Posterior vena cava (tissue), 2 donors: ENCODE measurements at regions not wholly inside any gene's neighbourhood (a gene's known extent, or its start where the extent isn't known, plus 50 kb on each side); places are given as distances from the start of the nearest gene placed in this dataset.
"Not testable (repeated sequence)": the region's sequence is repeated elsewhere in the genome, so short reads cannot be mapped to it uniquely, and the experiment has no call there.

Source experiments
- DNase-seq: peaks from one replicate; pipeline ENCODE4 v3.0.0-alpha.2; 2020; ENCODE audit warnings: low spot score
- intact Hi-C, 2 donors: fragments of 100-400 bp; cut with DNase I; formaldehyde crosslinking; loops; one replicate each; pipeline versions ENCODE4 v1.14.1 to v1.14.2; 2022 to 2023
- donor health status: DM: yes; HTN: yes; CAD: no.
- donor health status: DM: yes; HTN: yes; CAD: no.

DNA sequence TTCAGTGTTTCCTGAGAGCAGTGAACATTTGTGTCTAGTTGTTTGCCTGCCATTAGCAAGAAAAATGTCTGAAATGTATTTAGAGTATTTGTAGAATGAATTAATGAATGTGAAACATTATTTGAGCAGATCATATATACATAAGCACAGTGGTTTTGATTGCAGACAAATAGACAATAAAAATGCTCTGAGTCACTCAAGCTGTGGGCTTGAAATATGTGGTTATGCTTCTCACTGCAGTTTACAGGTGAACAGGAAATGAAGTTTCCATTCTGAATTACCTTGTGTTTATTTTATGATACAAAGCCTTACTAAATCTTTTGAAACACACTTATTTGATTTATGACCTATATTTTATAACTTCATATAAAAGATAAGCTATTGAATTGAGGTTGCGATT is 827.7 kb downstream of the TMTC2 start:
- intact Hi-C loops = no loop called here
- no peak for DNase-seq

DNA sequence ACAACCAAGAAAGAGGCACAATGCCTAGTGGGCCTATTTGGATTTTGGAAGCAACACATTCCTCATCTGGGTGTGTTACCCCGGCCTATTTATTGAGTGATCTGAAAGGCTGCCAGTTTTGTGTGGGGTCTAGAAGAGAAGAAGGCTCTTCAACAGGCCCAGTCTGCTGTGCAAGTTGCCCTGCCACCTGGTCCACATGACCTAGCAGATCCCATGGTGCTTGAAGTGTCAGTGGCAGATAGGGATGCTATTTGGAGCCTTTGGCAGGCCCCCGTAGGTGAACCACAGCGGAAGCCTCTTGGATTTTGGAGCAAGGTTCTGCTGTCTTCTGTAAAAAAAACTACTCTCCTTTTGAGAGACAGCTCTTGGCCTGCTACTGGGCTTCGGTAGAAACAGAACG is 820.1 kb downstream of the TMTC2 start:
- no peak for DNase-seq
- intact Hi-C loops = no loop called here

DNA sequence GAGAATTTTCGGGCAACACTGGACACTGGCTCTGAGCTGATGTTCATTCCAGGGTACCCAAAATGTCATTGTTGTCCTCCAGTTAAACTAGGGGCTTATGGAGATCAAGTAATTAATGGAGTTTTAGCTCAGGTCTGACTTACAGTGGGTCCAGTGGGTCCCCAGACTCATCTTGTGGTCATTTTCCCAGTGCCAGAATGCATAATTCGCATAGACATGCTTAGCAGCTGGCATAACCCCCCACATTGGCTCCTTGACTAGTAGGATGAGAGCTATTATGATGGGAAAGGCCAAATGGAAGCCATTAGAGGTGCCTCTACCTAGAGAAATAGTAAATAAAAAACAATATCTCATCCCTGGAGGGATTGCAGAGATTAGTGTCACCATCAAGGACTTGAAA is 818.9 kb downstream of the TMTC2 start:
- no peak for DNase-seq
- intact Hi-C loops = no loop called here

DNA sequence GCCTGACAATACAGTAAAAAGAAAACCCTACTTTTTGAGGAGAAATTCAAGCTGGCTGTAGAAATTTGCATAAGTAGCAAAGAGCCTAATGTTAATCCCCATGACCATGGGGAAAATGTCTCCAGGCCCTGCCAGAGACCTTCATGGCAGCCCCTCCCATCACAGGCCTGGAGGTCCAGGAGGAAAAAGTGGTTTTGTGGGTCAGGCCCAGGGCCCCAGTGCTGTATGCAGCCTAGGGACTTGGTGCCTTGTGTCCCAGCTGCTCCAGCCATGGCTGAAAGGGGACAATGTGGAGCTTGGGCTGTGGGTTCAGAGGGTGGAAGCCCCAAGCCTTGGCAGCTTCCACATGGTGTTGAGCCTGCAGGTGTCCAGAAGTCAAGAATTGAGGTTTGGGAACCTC is 813.2 kb downstream of the TMTC2 start:
- intact Hi-C loops = not testable (repeated sequence)

DNA sequence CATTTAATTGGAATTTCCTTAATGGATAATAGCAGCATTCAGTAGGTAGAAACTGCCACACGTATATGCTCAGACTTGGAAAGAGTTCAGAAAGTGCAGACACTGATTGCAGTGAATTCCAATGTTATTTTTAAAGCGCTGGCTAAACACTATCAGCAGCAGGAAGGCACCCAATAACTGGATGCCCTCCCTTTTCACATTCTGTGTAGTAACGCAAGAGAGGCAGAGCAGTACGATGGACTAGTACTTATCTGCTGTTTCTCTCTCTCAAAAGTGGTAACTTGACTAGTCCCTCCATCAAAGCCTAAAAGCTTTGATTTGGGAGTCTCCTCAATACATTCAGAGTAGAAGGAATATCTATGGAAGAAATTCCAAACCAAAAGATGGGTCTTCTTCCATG is 791.0 kb downstream of the TMTC2 start:
- no peak for DNase-seq
- intact Hi-C loops = no loop called here

More for the DNA sequence above, 813.2 kb downstream of the TMTC2 start:
- not testable (repeated sequence) for DNase-seq

DNA sequence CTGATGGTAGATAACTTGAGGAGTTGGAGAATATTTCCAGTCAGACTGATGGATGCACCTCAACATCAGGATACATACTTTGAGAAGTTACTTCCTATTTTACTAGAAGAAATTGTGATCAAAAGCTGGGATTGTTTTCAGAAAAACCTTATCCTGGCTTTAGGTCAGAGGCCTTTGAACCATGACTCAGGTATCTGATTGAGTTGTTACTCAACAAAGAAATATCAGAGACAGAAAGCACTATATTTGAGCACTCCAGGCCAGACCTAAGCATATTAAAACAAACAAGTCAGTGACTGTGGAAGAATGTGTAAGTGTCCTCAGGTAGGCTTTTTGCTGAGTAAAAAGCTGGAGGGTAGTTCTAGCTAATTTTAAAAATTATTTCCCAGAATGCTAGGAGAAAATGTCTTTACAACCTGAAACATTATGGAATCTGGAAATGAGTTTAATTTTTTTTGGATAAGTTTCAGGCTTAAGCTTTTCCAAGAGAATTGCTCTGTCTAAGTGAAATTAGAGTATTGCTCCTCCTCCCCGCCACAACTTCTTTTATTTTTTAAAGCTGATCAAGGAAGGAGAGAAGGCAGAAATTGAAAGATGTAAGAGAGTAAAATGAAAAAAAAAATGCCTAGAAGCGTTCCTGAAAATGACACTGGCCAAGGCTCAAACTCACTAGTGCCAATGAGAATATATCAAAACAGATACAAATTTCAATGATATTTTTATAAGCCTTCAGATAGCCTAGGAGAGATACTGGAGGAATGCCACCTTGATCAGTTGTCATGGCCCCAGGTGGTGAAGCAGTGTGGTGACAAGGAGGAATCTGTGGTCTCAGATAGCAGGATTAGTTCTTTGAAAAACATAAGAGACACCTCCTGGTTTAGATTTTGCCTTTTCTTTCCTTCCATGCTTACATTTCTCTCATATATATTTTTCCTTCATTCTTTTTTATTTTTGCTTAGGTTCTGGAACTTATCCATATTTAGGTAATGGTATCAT is 790.3 kb downstream of the TMTC2 start:
- DNase-seq = no peak
- intact Hi-C loops = no loop called here

DNA sequence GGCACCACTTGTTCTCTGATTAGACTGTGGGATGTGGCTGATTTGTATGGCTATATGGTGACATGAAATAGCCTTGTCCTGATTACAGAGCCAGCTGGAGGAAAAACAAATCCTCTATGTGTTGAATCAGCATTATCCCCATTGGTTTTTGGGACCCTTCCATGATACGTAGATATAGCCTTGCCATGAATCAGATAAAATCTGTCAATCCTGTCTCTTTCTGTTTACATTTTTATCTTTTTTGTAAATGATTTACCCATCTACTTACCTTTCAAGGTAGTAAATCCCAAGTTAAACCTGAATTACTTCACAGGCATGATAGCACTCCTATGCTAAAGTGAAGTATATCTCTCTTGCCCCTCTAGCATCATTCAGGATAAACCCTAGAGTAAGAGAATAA is 789.3 kb downstream of the TMTC2 start:
- intact Hi-C loops = no loop called here
- no peak for DNase-seq

DNA sequence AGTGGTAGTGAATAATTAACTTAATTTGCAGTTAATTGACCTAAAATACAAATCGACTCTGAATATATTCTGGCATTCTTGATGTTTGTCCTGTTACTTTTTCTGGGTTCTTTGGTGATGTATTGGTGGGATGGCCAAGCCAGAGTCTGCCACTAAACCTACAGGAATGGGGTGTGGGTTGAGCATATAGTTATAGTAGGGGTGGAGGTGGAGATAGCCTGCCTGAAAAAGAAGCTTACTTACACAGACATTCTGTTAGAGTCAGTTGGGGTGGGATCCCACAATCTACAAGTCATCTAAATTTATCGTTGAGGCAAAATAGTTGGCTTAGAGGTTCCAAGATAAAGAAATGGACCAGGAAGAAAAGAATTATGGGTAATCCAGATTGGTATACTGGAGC is 787.7 kb downstream of the TMTC2 start:
- no peak for DNase-seq
- intact Hi-C loops = no loop called here

DNA sequence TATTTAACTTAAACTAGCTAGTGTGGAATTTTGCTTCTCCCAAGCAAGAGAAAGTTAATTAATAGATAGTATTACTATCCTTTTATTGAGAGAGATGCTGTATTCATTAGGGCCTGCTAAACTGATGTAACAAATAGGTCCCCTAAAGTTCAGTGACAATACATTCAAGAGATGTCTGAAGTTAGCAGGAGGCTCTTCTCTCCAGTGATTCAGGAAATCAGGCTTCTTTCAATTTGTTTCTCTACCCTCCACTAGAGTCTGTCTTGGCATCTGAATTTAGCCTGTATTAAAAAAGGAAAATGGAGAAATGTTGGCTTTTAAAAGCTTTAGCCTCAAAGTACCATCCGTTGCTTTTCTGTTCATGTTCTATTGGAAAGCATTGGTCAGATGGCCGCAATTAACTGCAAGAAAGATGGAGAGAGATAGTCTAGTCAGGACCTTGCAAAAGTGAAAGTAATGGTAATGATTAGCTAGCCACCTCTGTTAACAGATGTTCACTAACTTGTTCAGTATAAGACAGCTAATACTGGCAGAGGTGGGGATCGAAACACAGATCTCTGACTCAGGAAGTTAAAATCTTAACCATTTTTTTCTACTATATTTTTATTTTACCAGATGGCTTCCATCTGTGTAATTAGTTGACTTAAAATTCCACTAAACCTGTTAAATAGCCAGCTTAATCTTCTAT is 786.8 kb downstream of the TMTC2 start:
- intact Hi-C loops = no loop called here
- no peak for DNase-seq

DNA sequence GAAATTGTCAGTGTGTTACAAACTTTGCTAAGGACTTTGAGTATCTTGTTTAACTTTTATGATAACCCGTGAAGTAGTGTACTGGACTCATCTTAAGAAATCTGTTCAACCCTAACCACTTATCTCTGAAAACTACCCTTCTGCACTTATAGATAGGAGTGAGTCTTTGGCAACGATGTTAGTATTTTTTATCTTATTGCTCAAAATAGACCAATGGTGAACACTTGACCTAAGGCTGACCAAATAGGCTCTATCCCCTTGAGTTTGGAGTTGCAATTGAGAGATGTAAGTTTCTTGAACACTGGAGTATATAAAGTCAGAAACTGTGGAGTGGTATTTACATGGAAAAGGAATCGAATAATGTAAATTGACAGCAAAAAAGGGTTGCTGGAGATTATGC is 786.1 kb downstream of the TMTC2 start:
- no peak for DNase-seq
- intact Hi-C loops = no loop called here

DNA sequence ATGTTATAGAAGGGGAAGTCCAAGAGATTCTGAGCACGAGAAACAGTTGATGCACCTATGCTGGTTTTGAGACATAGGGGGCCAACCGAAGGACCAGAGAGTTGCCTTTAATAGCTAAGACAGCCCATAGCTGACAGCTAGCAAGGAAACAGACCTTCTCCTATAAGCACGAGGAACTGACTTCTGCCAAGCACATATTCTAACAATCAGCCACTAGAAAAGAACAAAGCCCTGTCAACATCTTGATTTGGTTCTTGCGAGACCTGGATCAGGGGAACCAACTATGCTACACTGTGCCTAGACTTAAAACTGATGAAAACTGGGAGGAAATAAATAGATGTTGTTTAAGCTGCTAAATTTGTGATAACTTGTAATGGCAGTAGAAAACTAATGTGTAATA is 785.6 kb downstream of the TMTC2 start:
- intact Hi-C loops = no loop called here
- no peak for DNase-seq

DNA sequence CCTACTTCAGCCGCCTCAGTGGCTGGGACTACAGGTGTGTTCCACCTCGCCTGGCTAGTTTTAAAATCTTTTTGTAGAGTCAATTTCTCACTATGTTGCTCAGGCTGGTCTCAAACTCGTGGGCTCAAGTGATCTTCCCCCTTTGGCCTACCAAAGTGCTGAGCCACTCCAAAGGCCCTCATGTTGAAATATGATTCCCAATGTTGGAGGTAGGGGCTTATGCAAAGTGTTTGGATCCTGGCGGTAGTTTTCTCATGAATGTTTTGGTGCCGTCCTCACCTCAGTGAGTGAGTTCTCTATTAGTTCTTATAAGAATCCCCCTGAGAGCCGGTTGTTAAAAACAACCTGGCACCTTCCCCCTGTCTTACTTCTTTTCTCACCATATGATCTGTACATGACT is 784.6 kb downstream of the TMTC2 start:
- intact Hi-C loops = no loop called here
- no peak for DNase-seq

DNA sequence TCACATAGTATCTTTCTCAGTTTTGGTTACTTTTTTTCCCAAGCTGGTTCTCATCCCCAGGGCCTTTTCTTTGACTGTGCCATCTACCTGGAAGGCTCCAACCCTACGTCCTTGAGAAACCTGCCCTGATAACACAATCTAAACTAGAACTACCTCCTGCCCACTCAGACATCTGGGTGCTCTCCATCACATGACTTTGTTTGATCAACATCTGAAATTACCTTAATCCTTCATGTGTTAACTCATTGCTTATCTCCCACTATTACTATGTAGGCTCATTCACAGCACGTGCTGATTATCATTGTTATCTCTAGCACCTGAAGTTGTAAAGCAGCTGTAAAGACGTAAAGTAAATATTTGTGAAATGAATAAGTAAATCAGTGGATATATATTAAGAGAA is 784.0 kb downstream of the TMTC2 start:
- no peak for DNase-seq
- intact Hi-C loops = no loop called here

DNA sequence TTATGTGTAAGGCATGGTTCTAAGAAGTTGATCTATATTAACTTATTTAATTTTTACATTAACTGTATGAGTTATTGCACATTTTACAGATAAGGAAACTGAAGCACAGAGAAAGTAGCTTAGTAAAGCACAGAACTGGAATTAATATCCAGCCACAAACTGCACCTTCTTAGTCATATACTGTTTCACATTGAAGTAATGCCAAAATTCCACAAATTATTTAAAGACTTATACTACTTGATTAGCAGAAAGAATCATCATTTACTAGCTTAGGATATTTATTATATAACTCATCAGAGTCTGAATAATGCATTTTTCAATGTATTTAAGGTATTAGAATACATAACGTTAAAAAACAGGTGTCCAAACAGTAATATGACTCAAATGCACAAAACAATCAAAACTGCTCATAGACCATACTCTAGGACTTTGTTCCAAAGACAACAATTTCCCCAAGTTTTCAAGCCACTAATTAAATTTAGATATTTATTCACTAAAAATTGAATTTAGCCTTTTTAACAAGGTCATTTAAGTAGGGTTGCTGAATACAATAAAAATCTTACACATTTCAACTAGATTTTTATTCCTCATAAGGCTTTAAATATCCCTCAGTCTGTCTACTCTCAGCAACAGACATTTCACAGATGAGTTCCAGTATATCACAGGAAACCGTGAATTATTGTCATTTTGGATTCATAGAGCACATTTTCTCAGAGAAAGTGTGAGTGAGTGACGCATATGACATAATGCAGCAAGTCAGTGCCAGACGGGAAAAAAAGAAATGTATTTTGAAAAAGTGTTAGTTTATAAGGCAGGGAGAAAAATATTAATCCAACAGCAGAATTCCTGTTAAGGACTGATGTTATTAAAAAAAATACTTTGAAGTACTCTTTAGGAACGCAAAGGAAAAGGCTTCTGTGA is 782.5 kb downstream of the TMTC2 start:
- intact Hi-C loops = no loop called here
- no peak for DNase-seq

DNA sequence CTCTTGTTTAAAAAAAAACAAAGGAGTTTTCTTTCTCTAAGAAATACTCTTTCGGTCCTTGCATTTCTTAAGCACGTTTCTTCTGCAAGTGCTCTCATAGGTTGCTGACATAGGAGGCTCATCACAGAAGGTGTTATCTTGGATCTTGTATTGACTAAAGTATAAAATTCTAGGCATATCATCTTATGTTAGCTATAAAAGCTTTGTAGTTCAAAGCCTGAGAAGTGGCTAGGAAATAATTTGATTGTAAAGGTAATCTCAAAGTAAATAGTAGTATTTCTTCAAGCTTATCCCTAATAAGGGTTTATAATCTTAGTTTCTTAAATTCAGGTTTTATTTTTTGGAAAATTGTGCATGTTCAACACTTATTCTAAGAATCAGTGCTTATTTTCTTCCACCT is 778.9 kb downstream of the TMTC2 start:
- intact Hi-C loops = no loop called here
- no peak for DNase-seq

DNA sequence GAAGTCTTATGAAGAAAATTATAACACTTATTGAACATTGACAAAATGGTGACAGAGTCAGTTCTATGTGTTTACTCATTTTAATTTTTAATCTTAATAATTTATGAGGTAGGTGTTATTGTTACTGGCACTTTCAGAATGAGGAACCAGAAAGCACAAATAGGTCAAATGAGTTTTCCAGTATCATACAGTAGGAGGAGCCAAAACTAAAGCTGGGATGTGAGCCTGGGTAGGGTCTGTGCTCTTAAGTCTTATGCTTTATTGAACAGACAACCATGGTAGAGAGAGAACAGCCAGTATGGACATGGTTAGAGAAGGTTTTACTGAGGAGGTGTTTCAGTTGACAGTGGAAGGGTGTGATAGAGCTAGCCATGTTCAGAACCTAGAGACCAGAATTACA is 775.7 kb downstream of the TMTC2 start:
- no peak for DNase-seq
- intact Hi-C loops = no loop called here

DNA sequence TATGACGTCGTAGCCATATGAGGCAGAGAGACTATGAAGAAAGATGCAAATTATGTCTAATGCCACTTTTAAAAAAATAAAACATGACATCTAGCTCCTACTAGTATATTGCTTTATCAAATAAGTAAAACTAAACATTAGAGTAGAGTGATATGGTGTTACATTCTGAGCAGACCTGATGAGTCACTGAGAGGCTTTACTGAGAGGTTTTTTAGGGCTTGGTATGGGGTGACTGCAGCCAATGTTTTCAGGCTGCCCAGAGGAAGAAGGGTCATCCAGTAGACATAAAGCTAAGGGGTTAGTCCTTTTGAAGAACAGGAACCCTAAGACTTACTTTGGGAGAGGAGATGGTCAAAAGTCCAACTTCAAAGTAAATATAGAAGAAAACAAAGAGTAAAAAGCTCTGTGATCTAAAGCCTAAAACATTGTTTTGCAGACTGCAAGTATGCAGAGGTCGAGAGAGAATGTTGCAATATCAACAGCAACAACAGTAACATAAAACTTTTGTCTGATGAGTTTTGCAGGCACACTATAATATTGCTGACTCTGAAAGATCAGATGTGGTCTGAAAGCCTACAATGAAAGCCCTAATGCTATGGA is 774.7 kb downstream of the TMTC2 start:
- intact Hi-C loops = no loop called here
- no peak for DNase-seq

DNA sequence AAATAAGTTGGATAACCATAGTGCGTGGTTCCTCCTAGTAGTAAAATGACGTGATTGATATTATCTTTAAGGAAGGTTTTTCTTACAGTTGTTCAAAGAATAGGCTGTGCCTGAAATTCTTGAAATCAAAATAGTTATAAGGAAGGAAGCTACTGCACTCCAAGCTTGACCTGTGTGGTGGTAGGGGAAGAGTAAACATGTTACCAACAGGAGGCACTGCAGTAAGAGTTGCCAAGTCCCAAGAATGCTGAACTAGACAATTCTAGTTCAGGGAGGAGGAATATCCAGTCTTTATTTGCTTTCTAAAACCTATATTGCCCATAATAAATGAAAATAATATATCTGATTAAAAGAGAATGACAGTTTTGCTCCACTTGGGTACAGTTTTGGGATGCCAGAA is 764.5 kb downstream of the TMTC2 start:
- DNase-seq = no peak
- intact Hi-C loops = no loop called here

DNA sequence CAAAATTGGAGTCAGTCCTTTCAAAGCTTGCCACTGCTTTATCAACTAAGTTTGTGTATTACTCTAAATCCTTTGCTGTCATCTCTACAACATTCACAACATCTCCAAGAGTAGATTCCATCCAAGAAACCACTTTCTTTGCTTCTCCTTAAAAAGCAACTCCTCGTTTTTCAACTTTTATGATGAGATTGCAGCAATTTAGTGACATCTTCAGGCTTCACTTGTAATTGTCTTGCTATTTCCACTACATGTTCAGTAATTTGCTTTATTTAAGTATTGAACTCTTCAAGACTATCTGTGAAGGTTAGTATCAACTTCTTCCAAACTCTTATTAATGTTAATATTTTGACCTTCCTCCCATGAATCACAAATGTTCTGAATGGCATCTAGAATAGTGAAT is 747.9 kb downstream of the TMTC2 start:
- no peak for DNase-seq
- intact Hi-C loops = no loop called here
